ENCODE measurements at regions not wholly inside any gene's neighbourhood (a gene's known extent, or its start where the extent isn't known, plus 50 kb on each side); places are given as distances from the start of the nearest gene placed in this dataset.
"Not testable (repeated sequence)": the region's sequence is repeated elsewhere in the genome, so short reads cannot be mapped to it uniquely, and the experiment has no call there.

DNA sequence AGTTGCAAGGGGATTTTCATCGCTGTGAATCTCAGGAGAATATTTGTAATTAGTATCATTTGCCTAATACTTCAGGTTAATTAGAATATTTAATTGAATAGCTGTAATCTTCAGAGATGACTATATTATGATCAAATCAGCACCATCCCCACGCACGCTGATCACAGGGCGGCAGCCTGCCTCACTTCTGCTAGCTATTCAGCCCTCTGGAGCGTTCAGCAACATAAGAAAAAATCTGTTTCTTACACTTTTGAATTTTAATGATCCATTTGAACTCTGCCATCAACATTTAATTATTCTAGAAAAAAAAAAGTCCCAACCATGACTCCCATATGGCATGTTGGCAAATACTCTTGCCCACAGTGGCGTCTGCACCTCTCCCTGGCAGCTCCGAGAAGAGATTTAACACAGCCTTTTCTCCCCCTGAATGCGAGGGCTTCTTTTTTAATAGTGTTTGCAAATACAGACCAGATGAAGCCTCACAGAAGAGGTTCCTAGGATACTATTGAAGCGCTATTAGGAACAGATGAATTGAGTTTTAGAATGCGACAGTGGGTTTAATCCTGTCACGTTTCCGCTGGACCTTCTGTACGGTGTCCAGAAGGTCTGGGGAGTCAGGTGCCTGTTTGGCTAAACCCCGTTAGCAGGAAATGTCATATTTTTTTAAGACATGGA, 731.9 kb upstream of the SALL3 start:
- no peaks in the 10 kb centered on the region for H3K4me1 ChIP-seq (ENCODE audit: control insufficient read depth, insufficient read depth, low read length)
- no peak overlapping the region for H3K4me3 ChIP-seq (ENCODE audit: low read length)
- peaks cover 4% of the 10 kb centered on the region for H3K27me3 ChIP-seq (ENCODE audit: control insufficient read depth, insufficient read depth, low read length)
- no peaks in the 10 kb centered on the region for H3K36me3 ChIP-seq (ENCODE audit: control insufficient read depth, insufficient read depth, low read length)
- H3K9ac ChIP-seq (ENCODE audit: low read length) = no peak overlapping the region
- no peak overlapping the region for H3K27ac ChIP-seq (ENCODE audit: low read depth, low read length)

- Histone ChIP-seq H3K36me3 (ENCODE audit: control insufficient read depth, insufficient read depth, low read length) (no peaks in the 10 kb centered on the region), H3K4me3 (ENCODE audit: low read length) (no peak overlapping the region), H3K27me3 (ENCODE audit: control insufficient read depth, insufficient read depth, low read length) (no peaks in the 10 kb centered on the region)
These were observed 724.6 kb upstream of the SALL3 start for GRCh38 chr18:78255013-78255412.

DNA sequence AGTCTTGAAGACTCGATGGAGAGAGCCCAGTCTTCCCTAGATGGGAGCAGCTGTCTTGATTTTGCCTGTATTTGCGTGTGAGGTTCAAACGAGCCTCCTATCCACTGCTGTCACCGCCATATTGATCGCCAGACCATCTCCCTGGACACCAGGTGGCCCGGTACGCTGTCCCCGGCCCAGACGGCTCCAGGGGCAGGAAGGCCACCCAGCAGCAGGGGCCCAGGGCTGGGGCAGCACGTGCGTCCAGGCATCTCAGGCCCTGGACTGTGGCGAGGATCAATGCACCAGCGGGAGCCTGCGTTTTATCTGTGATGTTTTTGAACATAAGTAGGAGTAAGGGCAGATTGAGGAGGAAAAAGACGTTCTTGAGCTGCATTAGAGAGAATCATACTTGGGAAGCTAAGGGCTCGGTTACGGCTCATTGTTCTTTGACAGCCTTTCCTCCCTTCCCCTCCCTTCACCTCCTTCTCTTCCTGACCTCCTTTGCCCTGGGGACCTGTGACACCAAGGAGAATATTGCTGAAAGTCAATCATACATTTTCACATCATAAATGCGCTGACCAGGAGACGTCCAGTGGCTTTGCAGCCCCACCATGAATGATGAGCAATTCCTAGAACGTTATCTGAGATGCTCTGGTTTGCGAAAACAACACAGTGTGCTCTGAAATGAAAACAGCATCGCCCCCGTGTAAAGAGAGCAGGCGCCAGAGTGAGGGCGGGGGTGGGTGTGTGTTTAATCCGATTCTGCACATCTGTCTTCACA, 711.2 kb upstream of the SALL3 start:
- Histone ChIP-seq H3K36me3 (ENCODE audit: control insufficient read depth, insufficient read depth, low read length) (no peaks in the 10 kb centered on the region), H3K4me1 (ENCODE audit: control insufficient read depth, insufficient read depth, low read length) (no peaks in the 10 kb centered on the region), H3K9ac (ENCODE audit: low read length) (no peak overlapping the region), H3K27ac (ENCODE audit: low read depth, low read length) (no peak overlapping the region), H3K27me3 (ENCODE audit: control insufficient read depth, insufficient read depth, low read length) (no peaks in the 10 kb centered on the region), H3K4me3 (ENCODE audit: low read length) (no peak overlapping the region)

More at GRCh38 chr18:78255013-78255412, 724.6 kb upstream of the SALL3 start:
- no peak overlapping the region for H3K27ac ChIP-seq (ENCODE audit: low read depth, low read length)
- H3K9ac ChIP-seq (ENCODE audit: low read length) = no peak overlapping the region
- H3K4me1 ChIP-seq (ENCODE audit: control insufficient read depth, insufficient read depth, low read length) = no peaks in the 10 kb centered on the region

DNA sequence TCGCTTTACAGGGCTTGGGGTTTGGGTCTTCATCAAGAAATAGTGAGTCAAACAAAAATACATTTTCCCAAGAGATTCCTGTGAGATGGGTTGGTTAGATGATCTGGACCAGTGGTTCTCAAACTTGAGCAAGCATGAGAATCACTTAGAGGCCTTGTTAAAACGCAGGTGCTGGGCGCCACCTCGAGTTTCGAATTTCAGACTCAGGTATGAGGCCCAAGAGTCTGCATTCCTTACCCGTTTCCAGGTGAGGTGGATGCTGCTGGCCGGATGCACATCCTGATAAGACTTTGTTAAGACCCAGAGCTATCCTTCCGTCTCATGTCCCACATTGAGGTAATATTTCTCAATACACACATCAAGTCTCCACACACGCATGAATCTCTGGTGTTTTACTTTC, 707.8 kb upstream of the SALL3 start:
- Histone ChIP-seq H3K36me3 (ENCODE audit: control insufficient read depth, insufficient read depth, low read length) (no peaks in the 10 kb centered on the region), H3K4me1 (ENCODE audit: control insufficient read depth, insufficient read depth, low read length) (no peaks in the 10 kb centered on the region), H3K4me3 (ENCODE audit: low read length) (no peak overlapping the region), H3K27ac (ENCODE audit: low read depth, low read length) (no peak overlapping the region), H3K9ac (ENCODE audit: low read length) (no peak overlapping the region), H3K27me3 (ENCODE audit: control insufficient read depth, insufficient read depth, low read length) (no peaks in the 10 kb centered on the region)

GRCh38 chr18:78273876-78274275, 705.7 kb upstream of the SALL3 start:
- H3K27me3 ChIP-seq (ENCODE audit: control insufficient read depth, insufficient read depth, low read length) = no peaks in the 10 kb centered on the region
- no peaks in the 10 kb centered on the region for H3K4me1 ChIP-seq (ENCODE audit: control insufficient read depth, insufficient read depth, low read length)
- no peaks in the 10 kb centered on the region for H3K36me3 ChIP-seq (ENCODE audit: control insufficient read depth, insufficient read depth, low read length)
- H3K27ac ChIP-seq (ENCODE audit: low read depth, low read length) = no peak overlapping the region
- H3K4me3 ChIP-seq (ENCODE audit: low read length) = no peak overlapping the region
- H3K9ac ChIP-seq (ENCODE audit: low read length) = no peak overlapping the region

- not testable (repeated sequence) for H3K36me3 ChIP-seq (ENCODE audit: control insufficient read depth, insufficient read depth, low read length); H3K9ac ChIP-seq (ENCODE audit: low read length); H3K27me3 ChIP-seq (ENCODE audit: control insufficient read depth, insufficient read depth, low read length); H3K4me1 ChIP-seq (ENCODE audit: control insufficient read depth, insufficient read depth, low read length); H3K27ac ChIP-seq (ENCODE audit: low read depth, low read length); H3K4me3 ChIP-seq (ENCODE audit: low read length)
These were observed 696.2 kb upstream of the SALL3 start for GRCh38 chr18:78283425-78283824.

GRCh38 chr18:78292618-78293380, 686.8 kb upstream of the SALL3 start:
- no peak overlapping the region for H3K27ac ChIP-seq (ENCODE audit: low read depth, low read length)
- H3K4me1 ChIP-seq (ENCODE audit: control insufficient read depth, insufficient read depth, low read length) = no peaks in the 10 kb centered on the region
- H3K36me3 ChIP-seq (ENCODE audit: control insufficient read depth, insufficient read depth, low read length) = no peaks in the 10 kb centered on the region
- no peak overlapping the region for H3K9ac ChIP-seq (ENCODE audit: low read length)
- H3K27me3 ChIP-seq (ENCODE audit: control insufficient read depth, insufficient read depth, low read length) = no peaks in the 10 kb centered on the region
- H3K4me3 ChIP-seq (ENCODE audit: low read length) = no peak overlapping the region

DNA sequence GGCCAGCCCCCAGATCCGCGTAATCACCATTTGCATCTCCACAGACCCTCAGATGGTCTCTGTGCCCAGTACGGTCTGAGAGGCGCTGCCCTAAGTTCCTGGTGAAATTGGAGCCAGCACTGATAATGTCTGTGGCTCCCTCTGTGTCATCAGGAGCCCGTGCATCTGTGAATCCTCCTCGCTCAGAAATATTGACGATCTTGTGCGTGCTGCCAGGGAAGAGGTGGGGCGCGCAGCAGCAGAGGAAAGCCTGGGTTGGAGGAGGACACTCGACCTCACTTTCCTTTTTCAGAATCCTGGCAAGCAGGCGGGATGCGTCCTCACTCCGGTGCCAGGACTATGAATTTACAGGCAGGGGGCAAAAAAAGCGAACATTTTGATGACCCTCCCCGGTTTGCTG, 686.1 kb upstream of the SALL3 start:
- Histone ChIP-seq H3K4me1 (ENCODE audit: control insufficient read depth, insufficient read depth, low read length) (no peaks in the 10 kb centered on the region), H3K9ac (ENCODE audit: low read length) (no peak overlapping the region), H3K27ac (ENCODE audit: low read depth, low read length) (no peak overlapping the region), H3K4me3 (ENCODE audit: low read length) (peak overlapping the region; percentile 37), H3K36me3 (ENCODE audit: control insufficient read depth, insufficient read depth, low read length) (no peaks in the 10 kb centered on the region), H3K27me3 (ENCODE audit: control insufficient read depth, insufficient read depth, low read length) (no peaks in the 10 kb centered on the region)

DNA sequence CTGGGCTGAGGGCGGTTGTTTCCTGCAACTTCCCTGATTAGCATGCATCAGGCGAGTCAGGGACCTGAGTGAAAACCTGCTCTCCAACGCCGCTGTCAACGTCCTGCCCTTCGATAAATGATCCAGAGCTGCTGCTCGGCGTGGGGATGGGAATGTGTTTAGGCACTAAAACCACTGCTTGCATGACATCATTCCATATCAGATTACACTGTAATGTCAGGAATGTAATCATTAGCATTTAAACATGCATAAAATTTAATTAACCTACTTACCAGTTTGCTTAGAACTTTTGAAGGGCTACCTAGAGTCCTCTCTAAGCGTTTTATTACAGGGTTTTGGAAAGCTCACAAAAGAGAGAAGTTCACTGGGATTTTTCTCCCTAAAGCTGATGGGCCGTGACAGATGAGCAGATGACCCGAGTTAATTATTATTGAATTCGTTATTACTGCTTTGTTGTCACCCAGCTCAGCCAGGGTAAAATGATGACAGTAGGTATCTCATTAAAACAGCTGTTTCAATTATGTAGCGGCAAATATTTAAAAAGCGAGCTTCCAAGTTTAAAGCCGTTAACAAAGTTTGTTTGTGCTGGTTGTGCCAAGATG, 685.6 kb upstream of the SALL3 start:
- peak overlapping the region; percentile 37 for H3K4me3 ChIP-seq (ENCODE audit: low read length)
- H3K27ac ChIP-seq (ENCODE audit: low read depth, low read length) = no peak overlapping the region
- no peak overlapping the region for H3K9ac ChIP-seq (ENCODE audit: low read length)
- no peaks in the 10 kb centered on the region for H3K36me3 ChIP-seq (ENCODE audit: control insufficient read depth, insufficient read depth, low read length)
- H3K27me3 ChIP-seq (ENCODE audit: control insufficient read depth, insufficient read depth, low read length) = no peaks in the 10 kb centered on the region
- H3K4me1 ChIP-seq (ENCODE audit: control insufficient read depth, insufficient read depth, low read length) = no peaks in the 10 kb centered on the region

- Histone ChIP-seq H3K36me3 (ENCODE audit: control insufficient read depth, insufficient read depth, low read length) (no peaks in the 10 kb centered on the region), H3K9ac (ENCODE audit: low read length) (no peak overlapping the region), H3K27me3 (ENCODE audit: control insufficient read depth, insufficient read depth, low read length) (no peaks in the 10 kb centered on the region), H3K4me1 (ENCODE audit: control insufficient read depth, insufficient read depth, low read length) (no peaks in the 10 kb centered on the region), H3K4me3 (ENCODE audit: low read length) (no peak overlapping the region), H3K27ac (ENCODE audit: low read depth, low read length) (no peak overlapping the region)
These were observed 684.4 kb upstream of the SALL3 start for GRCh38 chr18:78295262-78295661.

DNA sequence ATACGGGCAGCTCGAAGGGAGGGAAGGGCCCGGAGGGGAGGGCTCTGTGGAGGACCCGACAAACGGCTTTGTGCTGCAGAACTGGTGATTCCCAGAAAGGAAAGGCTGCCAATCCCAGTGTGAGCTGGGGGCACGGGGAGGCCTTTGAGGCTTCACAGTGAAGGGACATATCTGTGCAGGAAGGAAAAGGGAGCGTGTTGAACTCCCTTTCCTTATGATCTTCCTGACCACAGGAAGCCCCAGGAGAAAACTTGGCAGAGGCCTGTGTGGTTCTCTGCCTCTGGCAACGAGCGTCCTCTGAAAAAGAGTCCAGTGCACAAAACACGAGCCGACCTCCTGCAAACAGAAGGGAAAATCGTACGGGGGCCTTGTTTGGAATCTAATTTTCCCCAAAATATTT, 683.5 kb upstream of the SALL3 start:
- Histone ChIP-seq H3K27me3 (ENCODE audit: control insufficient read depth, insufficient read depth, low read length) (no peaks in the 10 kb centered on the region), H3K4me1 (ENCODE audit: control insufficient read depth, insufficient read depth, low read length) (no peaks in the 10 kb centered on the region), H3K9ac (ENCODE audit: low read length) (no peak overlapping the region), H3K27ac (ENCODE audit: low read depth, low read length) (no peak overlapping the region), H3K4me3 (ENCODE audit: low read length) (no peak overlapping the region), H3K36me3 (ENCODE audit: control insufficient read depth, insufficient read depth, low read length) (no peaks in the 10 kb centered on the region)

DNA sequence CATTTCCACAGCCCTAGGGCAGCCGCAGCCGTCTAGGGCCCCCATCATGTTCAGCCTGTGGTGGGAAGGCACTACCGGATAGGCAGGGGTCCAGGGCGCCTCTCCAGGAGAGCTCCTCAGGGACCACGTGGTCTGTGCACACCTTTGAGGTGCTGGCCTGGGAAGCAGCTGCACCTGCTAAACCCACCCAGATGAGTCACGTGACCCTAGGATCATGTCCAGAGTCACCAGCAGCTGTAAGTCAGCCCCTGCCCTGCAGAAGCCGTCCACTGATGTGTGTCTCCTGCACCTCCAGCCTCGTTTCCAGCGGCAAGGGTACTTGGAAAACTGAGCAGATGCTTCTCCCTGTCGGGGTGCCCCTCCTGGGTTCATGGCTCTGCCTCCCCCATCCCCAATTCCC, 682.6 kb upstream of the SALL3 start:
- no peaks in the 10 kb centered on the region for H3K27me3 ChIP-seq (ENCODE audit: control insufficient read depth, insufficient read depth, low read length)
- H3K27ac ChIP-seq (ENCODE audit: low read depth, low read length) = no peak overlapping the region
- no peak overlapping the region for H3K4me3 ChIP-seq (ENCODE audit: low read length)
- H3K4me1 ChIP-seq (ENCODE audit: control insufficient read depth, insufficient read depth, low read length) = no peaks in the 10 kb centered on the region
- no peaks in the 10 kb centered on the region for H3K36me3 ChIP-seq (ENCODE audit: control insufficient read depth, insufficient read depth, low read length)
- no peak overlapping the region for H3K9ac ChIP-seq (ENCODE audit: low read length)
